SK-N-MC (cell line): ENCODE measurements at regions not wholly inside any gene's neighbourhood (a gene's known extent, or its start where the extent isn't known, plus 50 kb on each side); places are given as distances from the start of the nearest gene placed in this dataset.

Experiments used
- DNase-seq: peaks from one replicate; pipeline ENCODE4 v3.0.0-alpha.2; 2011; ENCODE audit warnings: low read depth, low spot score
- H3K27ac ChIP-seq: fragments of 200-600 bp; sonication (generic); 2 replicates; pipeline ENCODE4 v1.5.1; 2016; ENCODE audit warnings: mixed run types
- H3K36me3 ChIP-seq: fragments of 200-600 bp; sonication (generic); 2 replicates; pipeline ENCODE4 v1.6.1; 2017; ENCODE audit warnings: antibody characterized with exemption, low read length, mixed read lengths; ENCODE audit not compliant: insufficient read depth
- H3K4me3 ChIP-seq: fragments of 200-600 bp; sonication (generic); 2 replicates; pipeline ENCODE4 v1.5.1; 2016
- H3K9ac ChIP-seq: fragments of 200-600 bp; sonication (generic); 2 replicates; pipeline ENCODE4 v1.8.0; 2017; ENCODE audit warnings: mixed run types, mixed read lengths; ENCODE audit not compliant: insufficient read length
- H3K9me3 ChIP-seq: fragments of 200-600 bp; sonication (generic); 2 replicates; pipeline ENCODE4 v1.6.1; 2017; ENCODE audit warnings: low read depth, mild to moderate bottlenecking, antibody characterized with exemption, low read length, moderate library complexity, mixed read lengths
- EZH2 ChIP-seq: fragments of 200-600 bp; sonication (generic); IDR thresholded peaks from one replicate; pipeline ENCODE4 v1.6.1; 2017; ENCODE audit warnings: antibody characterized with exemption
- FOXP2 ChIP-seq: optimal IDR thresholded peaks from 2 replicates; pipeline ENCODE3; 2011; ENCODE audit warnings: mild to moderate bottlenecking, moderate library complexity; ENCODE audit not compliant: insufficient read depth; ENCODE audit errors: extremely low read length, control extremely low read depth
- POLR2AphosphoS5 ChIP-seq: IDR thresholded peaks from 2 replicates; pipeline ENCODE4 v1.6.1; 2012; ENCODE audit warnings: mild to moderate bottlenecking, low read depth, low read length, borderline replicate concordance

DNA sequence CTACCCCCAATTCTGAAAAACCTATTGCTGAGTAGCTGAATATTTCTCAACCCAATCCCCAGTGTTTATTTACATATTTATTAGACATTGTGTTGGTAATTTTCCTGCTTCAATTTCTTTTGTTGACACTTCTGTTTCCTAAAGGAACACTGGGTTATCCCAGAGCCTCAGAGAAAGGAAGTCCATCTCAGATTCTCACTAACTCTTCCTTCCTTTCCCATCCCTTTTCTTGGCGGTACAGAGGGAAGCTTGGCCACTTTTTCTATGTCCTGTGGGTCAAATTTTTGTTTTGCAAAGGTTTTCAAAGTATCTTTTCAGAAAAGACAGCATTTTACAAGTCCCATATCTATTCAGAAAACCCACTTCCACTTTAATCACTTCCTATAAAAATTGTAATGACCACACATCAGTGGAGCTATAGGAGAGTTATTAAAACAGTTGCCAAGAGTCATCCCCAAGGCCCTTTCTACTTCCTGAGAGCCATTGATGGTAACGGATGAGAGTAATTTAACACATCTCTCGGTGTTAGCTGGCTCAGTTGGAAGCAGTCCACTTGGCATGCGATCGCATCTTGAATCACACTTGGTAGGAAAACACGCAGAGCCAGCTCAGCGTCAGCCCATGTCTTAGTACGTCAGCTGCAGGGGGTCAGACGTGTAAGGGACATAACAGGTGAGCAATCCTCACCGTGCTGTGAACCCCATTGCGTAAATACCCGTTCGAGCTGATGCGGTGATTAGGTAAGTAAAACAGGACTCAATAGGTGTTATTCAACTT, 231.1 kb upstream of the ADARB2 start:
- H3K9me3 ChIP-seq: no peaks in the 10 kb centered on the region
- TF ChIP-seq POLR2AphosphoS5 (no peak), FOXP2 (no peak), EZH2 (no peak)
- DNase-seq: no peak

DNA sequence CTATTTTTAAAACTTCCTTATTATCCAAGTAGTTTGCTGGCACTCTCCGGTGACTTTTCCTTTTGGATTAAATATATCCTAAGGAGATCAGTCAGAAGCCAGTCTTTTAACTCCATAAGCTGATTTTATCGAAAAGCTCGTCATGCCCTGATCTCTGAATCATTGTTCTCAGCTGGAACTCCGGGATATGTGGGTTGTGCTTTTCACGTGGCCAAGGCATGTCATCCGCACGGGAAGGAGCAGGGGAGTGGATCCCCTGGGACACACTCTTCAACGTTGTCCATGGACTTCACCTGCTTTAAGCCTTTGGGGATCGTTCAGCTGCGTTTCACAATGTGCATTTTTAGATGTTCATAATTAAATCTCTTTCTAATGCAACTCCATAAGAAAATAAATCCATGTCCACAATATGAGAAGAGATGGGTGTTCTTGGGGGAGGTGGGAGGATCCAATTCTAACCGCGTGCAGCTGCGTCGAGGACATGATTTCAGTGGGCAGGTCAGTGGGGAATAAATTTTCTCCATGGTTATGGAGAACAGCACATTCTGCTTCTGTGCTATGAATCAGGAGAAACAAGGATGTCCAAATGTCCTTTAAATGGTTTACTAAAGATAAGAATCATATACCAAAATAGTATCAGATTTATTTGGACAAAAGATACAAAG, 229.5 kb upstream of the ADARB2 start:
- TF ChIP-seq FOXP2 (no peak), POLR2AphosphoS5 (no peak), EZH2 (no peak)
- Histone ChIP-seq H3K27ac (no peak overlapping the region), H3K4me3 (no peak overlapping the region), H3K9me3 (no peaks in the 10 kb centered on the region), H3K9ac (no peak overlapping the region), H3K36me3 (no peaks in the 10 kb centered on the region)
- DNase-seq: no peak

More for the DNA sequence above, 231.1 kb upstream of the ADARB2 start:
- Histone ChIP-seq H3K36me3 (no peaks in the 10 kb centered on the region), H3K9ac (no peak overlapping the region), H3K4me3 (no peak overlapping the region), H3K27ac (no peak overlapping the region)

DNA sequence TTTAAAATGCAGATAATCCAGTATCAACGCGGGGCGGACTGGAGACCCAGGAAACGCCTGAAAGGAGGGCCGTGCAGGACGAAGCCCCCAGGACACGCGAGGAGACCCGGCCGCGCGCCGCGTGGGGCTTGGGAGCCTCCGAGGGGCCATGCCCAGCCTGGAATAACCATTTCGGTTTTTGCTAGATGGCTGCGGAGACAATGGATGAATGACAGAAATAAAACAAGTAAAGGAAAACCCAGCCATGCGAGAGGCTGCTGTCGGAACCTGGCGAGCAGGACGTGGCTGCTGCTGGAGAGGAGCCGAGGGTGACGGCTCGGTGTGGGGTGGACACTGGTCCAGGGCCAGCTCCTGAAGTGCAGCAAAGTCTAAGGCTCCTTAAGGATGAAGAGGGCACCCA, 227.2 kb upstream of the ADARB2 start:
- DNase-seq: no peak
- H3K36me3 ChIP-seq: no peaks in the 10 kb centered on the region
- no peak overlapping the region for H3K9ac ChIP-seq
- H3K27ac ChIP-seq: no peak overlapping the region
- TF ChIP-seq POLR2AphosphoS5 (no peak), FOXP2 (no peak), EZH2 (no peak)
- H3K9me3 ChIP-seq: no peaks in the 10 kb centered on the region
- no peak overlapping the region for H3K4me3 ChIP-seq

DNA sequence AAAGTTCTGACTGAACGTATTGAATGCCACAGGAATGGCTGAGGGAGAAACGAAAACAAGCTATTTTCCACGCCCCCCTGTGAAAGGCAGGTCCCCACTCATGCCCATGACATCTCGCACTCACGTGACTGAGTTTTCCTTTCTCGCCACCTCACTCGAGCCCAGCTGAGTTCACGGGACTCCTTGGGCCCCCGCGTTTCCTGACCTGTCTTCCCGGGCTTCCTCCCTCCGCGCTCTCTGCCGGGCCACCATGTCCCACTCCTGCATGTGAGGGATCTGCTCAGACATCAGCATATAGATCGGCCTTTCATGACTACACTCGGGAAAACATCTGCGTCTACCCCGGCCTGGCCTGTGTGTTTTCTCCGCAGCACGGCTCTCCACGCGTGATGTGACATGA, 226.0 kb upstream of the ADARB2 start:
- Histone ChIP-seq H3K9ac (no peak overlapping the region), H3K4me3 (no peak overlapping the region), H3K9me3 (no peaks in the 10 kb centered on the region), H3K36me3 (no peaks in the 10 kb centered on the region), H3K27ac (no peak overlapping the region)
- TF ChIP-seq FOXP2 (no peak), EZH2 (no peak), POLR2AphosphoS5 (no peak)
- no peak for DNase-seq

DNA sequence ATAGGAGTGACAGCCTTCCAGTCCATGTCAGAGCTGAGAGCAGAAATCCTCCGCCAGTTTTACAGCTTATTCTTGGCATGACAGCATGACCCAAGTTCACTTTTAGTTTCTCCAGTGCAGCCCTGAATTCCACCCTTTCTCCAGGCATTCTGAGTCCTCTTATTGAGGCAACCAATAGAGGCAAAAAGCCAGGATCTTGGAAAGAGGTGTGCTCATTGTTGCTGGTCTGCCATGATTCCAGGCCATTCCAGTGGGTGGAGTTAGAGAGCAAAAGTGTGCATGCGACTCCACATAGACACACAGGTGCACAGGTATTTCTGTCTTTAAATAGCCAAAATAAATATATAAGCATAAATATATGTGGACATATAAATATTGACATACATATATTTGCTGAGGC, 224.7 kb upstream of the ADARB2 start:
- Histone ChIP-seq H3K9me3 (no peaks in the 10 kb centered on the region), H3K4me3 (no peak overlapping the region), H3K27ac (no peak overlapping the region), H3K9ac (no peak overlapping the region), H3K36me3 (no peaks in the 10 kb centered on the region)
- no peak for DNase-seq
- TF ChIP-seq POLR2AphosphoS5 (no peak), EZH2 (no peak)

DNA sequence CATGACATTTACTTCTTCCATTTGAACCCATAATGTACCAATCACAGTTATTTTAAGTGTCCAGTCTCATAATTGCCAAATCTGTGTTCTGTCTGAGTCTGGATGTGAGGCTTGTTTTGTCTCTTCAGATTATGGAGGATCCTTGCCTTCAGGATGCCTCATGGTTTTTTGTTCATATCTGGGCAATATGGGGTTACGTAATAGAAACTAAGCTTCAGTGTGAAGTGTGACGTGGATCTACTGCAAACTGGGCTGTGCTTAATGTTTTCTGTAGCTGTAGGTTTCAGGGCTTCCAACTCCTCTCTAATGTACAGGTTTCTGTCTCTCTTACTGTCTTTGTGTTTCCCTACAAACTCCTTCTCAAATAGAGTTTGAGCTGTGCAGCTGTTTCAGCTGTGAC, 223.7 kb upstream of the ADARB2 start:
- TF ChIP-seq FOXP2: no peak
- no peak for TF ChIP-seq POLR2AphosphoS5
- no peak for TF ChIP-seq EZH2
- no peak overlapping the region for H3K4me3 ChIP-seq
- H3K36me3 ChIP-seq: no peaks in the 10 kb centered on the region
- DNase-seq: no peak
- no peak overlapping the region for H3K27ac ChIP-seq
- no peaks in the 10 kb centered on the region for H3K9me3 ChIP-seq
- H3K9ac ChIP-seq: no peak overlapping the region

DNA sequence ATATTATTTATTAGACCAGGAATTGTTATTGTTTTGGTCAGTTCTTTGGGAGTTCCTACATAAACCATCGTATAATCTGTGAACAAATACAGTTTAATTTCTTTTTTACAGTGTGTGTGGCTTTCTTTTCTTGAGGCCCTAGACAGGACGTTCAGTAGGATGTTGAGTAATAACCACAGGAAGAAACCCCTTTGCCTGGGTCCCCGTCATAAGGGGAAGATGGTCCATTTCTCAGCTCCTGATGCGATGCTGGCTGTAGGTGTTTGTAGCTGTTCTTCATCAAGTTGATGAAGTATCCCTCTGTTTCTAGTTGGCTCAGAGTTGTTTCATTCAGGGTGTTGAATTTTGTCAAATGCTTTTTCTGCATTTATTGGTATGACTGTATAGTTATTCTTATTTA, 219.7 kb upstream of the ADARB2 start:
- Histone ChIP-seq H3K9ac (no peak overlapping the region), H3K4me3 (no peak overlapping the region), H3K9me3 (no peaks in the 10 kb centered on the region), H3K36me3 (no peaks in the 10 kb centered on the region), H3K27ac (no peak overlapping the region)
- DNase-seq: no peak
- TF ChIP-seq FOXP2: no peak

DNA sequence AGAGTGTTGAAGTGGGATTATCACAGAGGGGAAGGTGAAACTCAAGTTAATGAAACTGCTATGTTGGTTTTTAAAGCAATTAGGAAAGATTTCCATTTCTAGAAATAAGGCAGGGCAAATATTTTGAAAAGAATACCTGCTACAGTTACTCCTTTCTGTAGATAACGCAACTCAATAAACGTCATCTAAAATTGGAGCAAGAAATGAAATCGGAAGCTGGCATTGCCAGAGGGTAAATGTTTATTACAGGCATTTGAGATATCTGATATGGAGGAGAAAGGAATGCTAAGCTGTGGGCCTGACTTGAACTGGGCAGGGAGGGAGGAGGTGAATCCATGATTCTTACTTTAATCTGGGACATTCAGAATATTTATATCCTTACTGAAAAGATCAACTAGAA, 217.0 kb upstream of the ADARB2 start:
- H3K4me3 ChIP-seq: peak overlapping the region; percentile 33; the same call in 1 of the 2 replicates

More for the DNA sequence above, 217.0 kb upstream of the ADARB2 start:
- no peak for DNase-seq
- TF ChIP-seq FOXP2 (no peak), POLR2AphosphoS5 (no peak), EZH2 (no peak)
- Histone ChIP-seq H3K27ac (peak overlapping the region; percentile 46; the same call in 1 of the 2 replicates), H3K9ac (no peak overlapping the region), H3K9me3 (no peaks in the 10 kb centered on the region), H3K36me3 (no peaks in the 10 kb centered on the region)
